NCI-H774 (cell line): ENCODE measurements at regions not wholly inside any gene's neighbourhood (a gene's known extent, or its start where the extent isn't known, plus 50 kb on each side); places are given as distances from the start of the nearest gene placed in this dataset.
"Not testable (repeated sequence)": the region's sequence is repeated elsewhere in the genome, so short reads cannot be mapped to it uniquely, and the experiment has no call there.

Source experiments
- DNase-seq: peaks from one replicate; lab custom pipeline; 2025; lab: John Stamatoyannopoulos, UW

DNA sequence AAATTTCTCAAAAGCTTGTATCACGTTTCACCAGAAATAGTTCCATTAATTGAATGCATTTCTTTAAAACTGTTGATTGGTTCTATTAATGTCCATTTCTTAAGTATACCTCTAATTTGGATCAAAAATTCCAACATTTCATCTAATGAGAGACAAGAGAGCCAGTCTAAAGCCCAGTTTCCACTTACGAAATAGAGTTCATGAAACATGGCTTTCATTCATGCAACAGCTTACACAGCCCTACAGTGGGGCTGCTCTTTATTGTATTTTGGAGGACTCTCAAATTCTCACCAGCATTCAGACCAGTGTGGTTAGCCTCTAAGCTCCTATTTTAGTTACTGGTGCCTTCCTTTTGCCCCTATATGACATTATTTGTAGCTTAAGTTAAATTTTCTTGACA lies 566.9 kb upstream of the RGMB start:
- DNase-seq, result no peak

GRCh38 chr5:98209418-98209817 lies 564.0 kb upstream of the RGMB start:
- no peak for DNase-seq

- no peak for DNase-seq
These were observed 559.0 kb upstream of the RGMB start for GRCh38 chr5:98214240-98215051.

DNA sequence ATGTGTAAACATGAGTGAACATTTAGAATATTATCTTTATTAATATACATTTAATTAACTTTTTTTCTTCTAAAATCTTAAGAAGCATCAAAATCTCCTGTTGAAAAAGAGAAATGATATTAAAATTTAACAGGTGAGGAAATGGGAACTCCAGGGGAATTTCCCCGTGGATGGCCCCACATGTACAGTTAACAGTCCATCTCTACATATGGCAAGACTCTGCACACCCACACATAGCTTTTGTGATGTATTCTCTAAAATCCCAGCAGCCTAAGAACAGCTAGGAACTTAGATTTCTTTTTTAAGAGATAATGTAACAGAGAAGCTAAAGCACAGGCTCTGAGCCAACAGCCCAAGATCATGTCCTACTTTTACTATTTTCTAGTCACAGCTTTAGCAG lies 556.3 kb upstream of the RGMB start:
- DNase-seq, result no peak

GRCh38 chr5:98218838-98219237 lies 554.6 kb upstream of the RGMB start:
- DNase-seq, result no peak

GRCh38 chr5:98227489-98227888 lies 546.0 kb upstream of the RGMB start:
- no peak for DNase-seq

DNA sequence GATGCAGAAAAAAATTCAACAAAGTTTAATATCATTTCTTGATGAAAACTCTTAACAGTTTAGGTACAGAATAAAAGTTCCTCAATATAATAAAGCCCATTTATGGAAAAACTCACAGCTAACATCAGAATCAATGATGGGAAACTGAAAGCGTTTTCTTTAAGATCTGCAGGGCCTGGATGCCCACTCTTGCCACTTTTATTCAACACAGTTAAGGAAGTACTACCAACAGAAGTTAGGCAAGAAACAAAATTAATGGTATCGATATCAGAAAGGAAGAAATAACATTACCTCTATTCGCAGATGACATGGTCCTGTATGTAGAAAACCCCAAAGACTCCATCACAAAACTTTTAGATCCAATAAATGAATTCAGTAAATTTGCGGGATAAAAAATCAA lies 542.4 kb upstream of the RGMB start:
- no peak for DNase-seq

DNA sequence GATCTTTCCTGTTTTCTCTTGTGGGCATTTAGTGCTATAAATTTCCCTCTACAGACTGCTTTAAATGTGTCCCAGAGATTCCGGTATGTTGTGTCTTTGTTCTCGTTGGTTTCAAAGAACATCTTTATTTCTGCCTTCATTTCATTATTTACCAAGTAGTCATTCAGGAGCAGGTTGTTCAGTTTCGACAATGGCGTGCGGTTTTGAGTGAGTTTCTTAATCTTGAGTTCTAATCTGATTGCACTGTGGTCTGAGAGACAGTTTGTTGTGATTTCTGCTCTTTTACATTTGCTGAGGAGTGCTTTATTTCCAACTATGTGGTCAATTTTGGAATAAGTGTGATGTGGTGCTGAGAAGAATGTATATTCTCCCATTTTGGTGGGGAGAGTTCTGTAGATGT lies 535.7 kb upstream of the RGMB start:
- DNase-seq, result not testable (repeated sequence)

GRCh38 chr5:98243972-98244371 lies 529.5 kb upstream of the RGMB start:
- DNase-seq, result no peak

- DNase-seq, result no peak
These were observed 524.5 kb upstream of the RGMB start for GRCh38 chr5:98248949-98249348.

DNA sequence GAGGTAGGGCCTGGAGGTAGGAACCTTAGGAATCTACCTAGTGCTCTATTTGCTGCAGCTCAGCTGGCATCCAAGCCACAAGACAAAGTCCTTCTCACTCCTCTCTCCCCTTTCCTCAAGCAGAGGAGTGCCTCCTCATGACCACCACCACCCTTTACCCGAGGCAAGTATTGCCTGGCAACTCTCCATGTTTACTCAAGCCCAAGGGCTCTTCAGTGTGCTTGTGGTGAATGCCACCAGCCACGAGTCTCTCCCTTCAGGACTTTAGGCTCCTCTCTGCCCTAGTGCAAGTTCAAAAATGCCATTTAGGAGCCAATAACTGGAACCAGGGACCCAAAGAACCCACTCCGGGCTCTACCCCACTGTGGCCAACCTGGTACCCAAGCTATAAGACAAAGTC lies 514.5 kb upstream of the RGMB start:
- no peak for DNase-seq

GRCh38 chr5:98259595-98259994 lies 513.9 kb upstream of the RGMB start:
- DNase-seq, result no peak

DNA sequence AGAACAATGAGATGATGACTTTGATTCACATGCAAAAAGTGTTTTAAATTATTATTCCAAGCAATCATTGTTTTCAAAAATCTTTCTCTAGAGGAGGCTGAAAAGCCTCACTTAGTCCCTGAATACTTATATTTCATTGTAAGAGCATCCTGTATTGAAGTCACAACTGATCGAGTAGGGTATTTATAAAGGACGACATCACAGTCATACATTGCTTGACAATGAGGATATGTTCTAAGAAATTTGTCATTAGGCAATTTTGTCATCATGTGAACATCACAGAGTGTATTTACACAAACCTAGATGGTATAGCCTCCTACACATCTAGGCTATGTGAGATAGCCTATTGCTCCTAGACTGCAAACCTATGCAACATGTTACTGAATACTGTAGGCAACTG lies 510.4 kb upstream of the RGMB start:
- DNase-seq, result no peak

DNA sequence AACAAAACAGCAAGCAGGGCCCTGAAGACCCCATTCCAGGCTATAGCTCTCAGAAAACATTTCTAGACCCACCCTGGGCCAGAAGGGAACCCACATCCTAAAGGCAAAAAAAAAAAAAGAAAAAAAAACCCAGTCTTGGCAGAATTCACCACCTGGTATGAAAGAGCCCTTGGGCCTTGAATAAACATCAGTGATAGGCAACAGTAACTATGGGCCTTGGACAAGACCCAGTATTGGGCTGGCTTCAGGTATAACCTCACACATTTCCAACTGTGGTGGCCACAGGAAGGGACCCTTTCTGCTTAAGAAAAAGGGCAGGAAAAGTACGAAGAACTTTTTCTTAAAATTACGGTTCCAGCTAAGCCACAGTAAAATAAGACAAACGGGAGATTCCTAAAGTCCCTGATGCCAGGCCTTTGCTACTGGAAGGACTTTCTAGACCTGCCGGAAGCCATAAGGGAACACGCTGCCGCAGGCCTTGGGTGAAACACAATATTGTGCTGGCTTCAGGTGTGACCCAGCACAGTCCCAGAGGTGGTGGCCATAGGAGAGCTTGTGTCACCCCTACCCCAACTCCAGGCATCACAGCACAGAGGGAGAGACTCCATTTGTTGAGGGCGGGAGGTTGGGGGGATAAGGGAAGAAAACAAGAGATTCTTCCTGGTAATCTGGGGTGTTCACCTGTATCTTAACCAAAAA lies 505.2 kb upstream of the RGMB start:
- no peak for DNase-seq

DNA sequence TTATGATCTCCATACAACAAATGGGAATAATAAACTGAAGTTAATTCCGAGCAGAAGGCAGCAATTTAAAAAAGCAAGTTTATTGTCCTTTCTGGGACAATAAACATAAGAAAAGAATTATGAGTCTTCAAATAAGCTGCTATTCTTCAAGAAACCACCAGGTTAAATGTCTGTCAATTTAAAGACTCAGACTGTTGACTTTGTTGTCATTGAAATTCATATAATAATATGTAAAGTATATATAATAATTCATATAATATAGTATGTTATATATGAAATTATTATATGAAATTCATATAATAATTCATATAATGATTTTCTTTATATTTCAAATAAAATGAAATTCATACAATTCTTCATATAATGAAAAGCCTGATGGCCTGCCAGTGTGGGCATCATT lies 497.5 kb upstream of the RGMB start:
- no peak for DNase-seq

- DNase-seq, result no peak
These were observed 490.9 kb upstream of the RGMB start for GRCh38 chr5:98282521-98282920.

GRCh38 chr5:98292496-98292895 lies 481.0 kb upstream of the RGMB start:
- DNase-seq, result no peak

DNA sequence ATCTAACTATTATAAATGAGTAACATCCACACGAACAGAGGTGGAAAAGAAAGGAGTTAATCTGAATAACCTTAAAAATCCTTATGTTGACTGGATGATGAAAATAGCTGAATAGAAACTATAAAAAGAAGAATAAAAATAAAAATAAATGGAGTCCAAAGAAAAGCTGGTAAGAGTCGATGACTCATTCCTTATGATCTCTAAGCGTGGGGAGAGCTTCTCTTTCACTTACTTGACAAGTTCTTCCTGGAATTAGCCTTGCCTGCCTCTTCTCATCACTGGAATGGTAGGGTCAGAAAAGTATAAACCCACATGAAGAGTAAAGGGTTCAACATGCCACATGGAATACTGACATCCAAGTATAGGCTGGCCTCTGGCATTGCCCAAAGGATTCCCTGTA lies 477.0 kb upstream of the RGMB start:
- no peak for DNase-seq

GRCh38 chr5:98299435-98299834 lies 474.0 kb upstream of the RGMB start:
- no peak for DNase-seq

GRCh38 chr5:98301547-98301946 lies 471.9 kb upstream of the RGMB start:
- no peak for DNase-seq

DNA sequence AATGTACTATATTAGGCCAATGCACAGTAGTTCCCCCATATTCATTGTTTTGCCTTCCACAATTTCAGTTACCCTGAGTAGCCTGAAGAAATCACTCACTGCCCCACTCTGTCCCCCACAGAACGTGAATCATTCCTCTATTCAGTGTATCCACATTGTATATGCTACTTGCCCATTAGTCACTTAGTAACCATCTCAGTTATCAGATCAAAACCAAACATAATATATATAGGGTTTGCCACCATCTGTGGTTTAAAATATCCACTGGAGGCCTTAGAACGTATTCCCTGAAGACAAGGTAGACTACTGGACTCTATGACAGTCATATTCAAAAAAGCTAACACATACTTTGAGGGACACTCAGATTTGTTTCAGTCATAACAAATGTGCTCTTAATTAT lies 465.7 kb upstream of the RGMB start:
- DNase-seq, result no peak

GRCh38 chr5:98308231-98308630 lies 465.2 kb upstream of the RGMB start:
- no peak for DNase-seq

DNA sequence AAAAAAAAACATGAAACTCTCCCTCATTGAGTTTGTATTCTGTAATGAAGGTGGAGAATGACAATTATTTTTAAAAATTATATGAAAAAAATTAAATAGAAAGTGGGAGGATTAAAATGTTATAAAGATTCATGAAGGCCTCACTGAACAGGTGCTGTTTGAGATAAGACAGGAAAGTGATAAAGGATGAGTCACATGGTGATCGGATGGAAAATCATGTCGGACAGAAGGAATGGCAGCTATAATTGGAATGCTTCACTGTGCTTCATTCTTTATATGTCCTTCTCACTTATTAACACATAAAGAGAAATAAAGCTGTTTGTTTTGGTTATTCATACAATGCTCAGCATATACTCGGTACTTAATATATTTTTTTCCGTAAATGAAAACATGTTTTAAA lies 464.5 kb upstream of the RGMB start:
- DNase-seq, result no peak
